ENCODE measurements at regions not wholly inside any gene's neighbourhood (a gene's known extent, or its start where the extent isn't known, plus 50 kb on each side); places are given as distances from the start of the nearest gene placed in this dataset.

GRCh38 chr2:67006373-67006960 is 390.7 kb upstream of the ETAA1 start:
- intact Hi-C loops (cut with DNase I; ENCODE audit: low total_unique reads) (no loop called here), in situ Hi-C loops (cut with MboI; ENCODE audit: low sequenced_read_pairs in 4 of 4) (no loop called here)
- ATAC-seq = no peak
- H3K4me1 ChIP-seq = no peaks in the 10 kb centered on the region
- no peak for DNase-seq
- TF ChIP-seq, protein P1, sequence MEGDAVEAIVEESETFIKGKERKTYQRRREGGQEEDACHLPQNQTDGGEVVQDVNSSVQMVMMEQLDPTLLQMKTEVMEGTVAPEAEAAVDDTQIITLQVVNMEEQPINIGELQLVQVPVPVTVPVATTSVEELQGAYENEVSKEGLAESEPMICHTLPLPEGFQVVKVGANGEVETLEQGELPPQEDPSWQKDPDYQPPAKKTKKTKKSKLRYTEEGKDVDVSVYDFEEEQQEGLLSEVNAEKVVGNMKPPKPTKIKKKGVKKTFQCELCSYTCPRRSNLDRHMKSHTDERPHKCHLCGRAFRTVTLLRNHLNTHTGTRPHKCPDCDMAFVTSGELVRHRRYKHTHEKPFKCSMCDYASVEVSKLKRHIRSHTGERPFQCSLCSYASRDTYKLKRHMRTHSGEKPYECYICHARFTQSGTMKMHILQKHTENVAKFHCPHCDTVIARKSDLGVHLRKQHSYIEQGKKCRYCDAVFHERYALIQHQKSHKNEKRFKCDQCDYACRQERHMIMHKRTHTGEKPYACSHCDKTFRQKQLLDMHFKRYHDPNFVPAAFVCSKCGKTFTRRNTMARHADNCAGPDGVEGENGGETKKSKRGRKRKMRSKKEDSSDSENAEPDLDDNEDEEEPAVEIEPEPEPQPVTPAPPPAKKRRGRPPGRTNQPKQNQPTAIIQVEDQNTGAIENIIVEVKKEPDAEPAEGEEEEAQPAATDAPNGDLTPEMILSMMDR (IDR thresholded peaks at IDR 0.05 in 4 of 5, conservative IDR thresholded peaks at IDR 0.05 in 1 of 5) = no peak
- no peak for TF ChIP-seq POLR2A (IDR thresholded peaks at IDR 0.05)
- no peak overlapping the region for H3K4me3 ChIP-seq
- no peaks in the 10 kb centered on the region for H3K36me3 ChIP-seq
- H3K27me3 ChIP-seq = no peaks in the 10 kb centered on the region
- H3K27ac ChIP-seq = no peak overlapping the region
- no peaks in the 10 kb centered on the region for H3K9me3 ChIP-seq

DNA sequence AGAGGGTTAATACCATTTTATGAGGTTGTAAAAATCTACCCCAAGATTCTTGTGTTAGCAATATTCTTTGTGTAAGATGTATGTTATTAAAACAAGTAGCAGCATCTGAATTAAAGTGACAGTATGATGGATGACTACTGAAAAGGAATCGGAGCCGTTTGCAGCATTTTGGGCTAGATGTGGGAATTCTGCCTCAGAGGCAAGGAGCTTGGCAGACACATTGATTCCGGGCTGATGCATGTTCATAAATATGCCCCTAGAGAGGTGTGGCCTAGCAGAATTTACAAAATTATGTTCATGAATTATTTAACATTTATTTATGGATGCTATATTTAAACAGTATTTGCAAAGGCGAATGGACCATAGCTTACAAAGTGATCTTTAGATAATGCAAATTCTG is 389.0 kb upstream of the ETAA1 start:
- Histone ChIP-seq H3K4me1 (no peaks in the 10 kb centered on the region), H3K9me3 (no peaks in the 10 kb centered on the region), H3K4me3 (no peak overlapping the region), H3K27me3 (no peaks in the 10 kb centered on the region), H3K36me3 (no peaks in the 10 kb centered on the region), H3K27ac (no peak overlapping the region)
- no peak for DNase-seq
- intact Hi-C loops (cut with DNase I; ENCODE audit: low total_unique reads) (no loop called here), in situ Hi-C loops (cut with MboI; ENCODE audit: low sequenced_read_pairs in 4 of 4) (no loop called here)
- TF ChIP-seq POLR2A (IDR thresholded peaks at IDR 0.05) = no peak
- TF ChIP-seq, protein P1 (IDR thresholded peaks at IDR 0.05 in 4 of 5, conservative IDR thresholded peaks at IDR 0.05 in 1 of 5) = no peak
- ATAC-seq = no peak

- Histone ChIP-seq H3K4me3 (no peak overlapping the region), H3K36me3 (no peaks in the 10 kb centered on the region), H3K9me3 (no peaks in the 10 kb centered on the region), H3K27me3 (no peaks in the 10 kb centered on the region), H3K4me1 (no peaks in the 10 kb centered on the region), H3K27ac (no peak overlapping the region)
- TF ChIP-seq, protein P1 (IDR thresholded peaks at IDR 0.05 in 4 of 5, conservative IDR thresholded peaks at IDR 0.05 in 1 of 5) = no peak
- TF ChIP-seq POLR2A (IDR thresholded peaks at IDR 0.05) = no peak
- in situ Hi-C loops (cut with MboI; ENCODE audit: low sequenced_read_pairs in 4 of 4) = no loop called here
- intact Hi-C loops (cut with DNase I; ENCODE audit: low total_unique reads) = no loop called here
- ATAC-seq = no peak
- no peak for DNase-seq
Measured at GRCh38 chr2:67012165-67012564, 385.0 kb upstream of the ETAA1 start.

DNA sequence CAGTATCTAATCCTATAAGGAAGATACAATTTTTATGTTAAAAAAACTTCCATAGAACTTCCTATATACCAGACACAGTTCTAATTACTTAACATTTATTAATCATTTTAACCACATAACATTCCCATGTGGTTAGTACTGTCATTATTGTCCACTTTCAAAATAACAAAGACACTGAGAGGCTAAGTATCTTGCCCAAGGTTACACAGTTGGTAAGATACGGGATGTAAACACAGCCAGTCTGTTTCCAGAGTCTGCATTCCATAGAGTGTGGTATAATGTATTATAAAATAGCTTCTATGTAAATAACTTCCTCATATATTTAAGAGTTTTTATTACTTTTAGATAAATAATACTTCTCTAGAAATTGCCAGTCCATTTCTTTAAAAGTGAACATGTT is 383.3 kb upstream of the ETAA1 start:
- Histone ChIP-seq H3K27ac (no peak overlapping the region), H3K36me3 (no peaks in the 10 kb centered on the region), H3K4me1 (no peaks in the 10 kb centered on the region), H3K9me3 (no peaks in the 10 kb centered on the region), H3K27me3 (no peaks in the 10 kb centered on the region), H3K4me3 (no peak overlapping the region)
- in situ Hi-C loops (cut with MboI; ENCODE audit: low sequenced_read_pairs in 4 of 4) (no loop called here), intact Hi-C loops (cut with DNase I; ENCODE audit: low total_unique reads) (no loop called here)
- no peak for DNase-seq
- TF ChIP-seq, protein P1 (IDR thresholded peaks at IDR 0.05 in 4 of 5, conservative IDR thresholded peaks at IDR 0.05 in 1 of 5) = no peak
- no peak for TF ChIP-seq POLR2A (IDR thresholded peaks at IDR 0.05)
- ATAC-seq = no peak

- DNase-seq (no peak), ATAC-seq (no peak)
- H3K27ac ChIP-seq = no peak overlapping the region
- TF ChIP-seq, protein P1 (IDR thresholded peaks at IDR 0.05 in 4 of 5, conservative IDR thresholded peaks at IDR 0.05 in 1 of 5) = no peak
- TF ChIP-seq POLR2A (IDR thresholded peaks at IDR 0.05) = no peak
- intact Hi-C loops (cut with DNase I; ENCODE audit: low total_unique reads) (no loop called here), in situ Hi-C loops (cut with MboI; ENCODE audit: low sequenced_read_pairs in 4 of 4) (no loop called here)
- no peaks in the 10 kb centered on the region for H3K9me3 ChIP-seq
- H3K4me3 ChIP-seq = no peak overlapping the region
- H3K27me3 ChIP-seq = no peaks in the 10 kb centered on the region
- H3K4me1 ChIP-seq = no peaks in the 10 kb centered on the region
- no peaks in the 10 kb centered on the region for H3K36me3 ChIP-seq
Measured at GRCh38 chr2:67015681-67016080, 381.5 kb upstream of the ETAA1 start.
